ENCODE measurements at regions not wholly inside any gene's neighbourhood (a gene's known extent, or its start where the extent isn't known, plus 50 kb on each side); places are given as distances from the start of the nearest gene placed in this dataset.

GRCh38 chr10:52617346-52617745, 155.2 kb downstream of the MBL2 start:
- Histone ChIP-seq H3K4me2 (ENCODE audit: insufficient read depth, insufficient read length, low read length) (no peak overlapping the region), H3K79me1 (ENCODE audit: insufficient read depth, low read depth, low read length, poor library complexity, severe bottlenecking) (no peaks in the 10 kb centered on the region), H2BK15ac (ENCODE audit: low read depth, low read length) (no peak overlapping the region), H3T11ph (ENCODE audit: low read length) (no peak overlapping the region), H4K91ac (ENCODE audit: insufficient read length, low read depth, low read length) (no peak overlapping the region), H3K14ac (ENCODE audit: insufficient read depth, low read length) (no peak overlapping the region), H2BK120ac (ENCODE audit: low read depth, low read length, poor library complexity, severe bottlenecking) (no peak overlapping the region), H4K8ac (replicated peaks; ENCODE audit: insufficient read length, low read depth, low read length) (no peak overlapping the region), H3K23me2 (ENCODE audit: insufficient read length, low read depth, low read length, poor library complexity, severe bottlenecking) (no peaks in the 10 kb centered on the region), H3K9me3 (ENCODE audit: control insufficient read depth, low read depth, low read length) (no peaks in the 10 kb centered on the region), H3K4me1 (ENCODE audit: insufficient read depth, low read length) (no peaks in the 10 kb centered on the region), H2AFZ (ENCODE audit: low read length) (no peak overlapping the region), H2BK5ac (ENCODE audit: insufficient read length, low read length) (no peak overlapping the region), H3K23ac (ENCODE audit: insufficient read length, low read depth, low read length) (no peak overlapping the region), H2AK5ac (ENCODE audit: insufficient read length, low read length) (no peak overlapping the region), H4K5ac (ENCODE audit: insufficient read length, low read depth, low read length) (no peak overlapping the region), H4K20me1 (ENCODE audit: control insufficient read depth, insufficient read depth, insufficient read length) (no peaks in the 10 kb centered on the region), H3K79me2 (ENCODE audit: insufficient read depth, low read length) (no peaks in the 10 kb centered on the region), H3K27me3 (ENCODE audit: insufficient read depth, low read length) (no peaks in the 10 kb centered on the region; the same call in 1 of the 2 replicates), H3K18ac (ENCODE audit: insufficient read length, low read depth, low read length) (no peak overlapping the region), H3K9ac (ENCODE audit: extremely low read depth, insufficient read length, low read length) (no peak overlapping the region), H3K27ac (ENCODE audit: insufficient read length, low read depth, low read length) (no peak overlapping the region), H3K4ac (ENCODE audit: low read depth, low read length) (no peak overlapping the region), H3K56ac (ENCODE audit: insufficient read length, low read depth, low read length) (no peak overlapping the region), H2BK12ac (ENCODE audit: insufficient read length, low read depth, low read length) (no peak overlapping the region), H2BK20ac (ENCODE audit: low read depth, low read length, poor library complexity, severe bottlenecking) (no peak overlapping the region)
- Mint-ChIP-seq H3K27ac (no peak overlapping the region), H3K36me3 (ENCODE audit: insufficient read depth in 1 of 3, low read depth in 3 of 3) (no peaks in the 10 kb centered on the region), H3K4me3 (no peak overlapping the region), H3K9me3 (no peaks in the 10 kb centered on the region), H3K4me1 (no peaks in the 10 kb centered on the region), H3K27me3 (ENCODE audit: low read depth) (0 out of 2 replicates have a peak, but pooled peaks cover 2% of the 10 kb centered on the region)
- WGBS (ENCODE audit: extremely low coverage, insufficient read length, low lambda C conversion rate) = no CpG with 5 or more reads among the region's 1 CpG
- no peak for TF ChIP-seq CTCF (conservative IDR thresholded peaks at IDR 0.05)
- no peak for DNase-seq
